ENCODE measurements at regions not wholly inside any gene's neighbourhood (a gene's known extent, or its start where the extent isn't known, plus 50 kb on each side); places are given as distances from the start of the nearest gene placed in this dataset.

DNA sequence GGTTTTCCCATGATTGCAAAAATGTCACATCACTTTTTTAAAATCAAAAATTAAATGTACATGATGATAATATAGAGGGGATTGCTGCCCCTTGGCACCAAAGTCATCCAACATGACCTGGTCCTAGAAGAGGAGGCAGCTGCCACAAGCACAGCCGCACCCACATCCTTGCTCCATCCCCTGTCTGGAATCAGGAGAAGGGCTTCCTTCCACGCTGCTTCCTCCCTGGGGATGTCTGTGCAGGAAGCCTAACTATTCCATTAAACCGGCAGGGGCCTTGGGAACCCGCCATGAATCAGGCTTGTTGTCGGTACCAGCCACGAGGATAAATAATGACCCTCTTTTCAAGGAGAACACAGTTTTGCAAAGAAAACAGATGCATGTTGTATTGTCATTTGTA is 68.7 kb upstream of the AJAP1 start:
- H3K27ac ChIP-seq (ENCODE audit: low read depth in 1 of 2, low read length in 2 of 2): no peak overlapping the region
- no peak for DNase-seq (ENCODE audit: low spot score)
- no peaks in the 10 kb centered on the region for H3K36me3 ChIP-seq (ENCODE audit: control insufficient read depth in 4 of 4, insufficient read depth in 3 of 4, low read depth in 1 of 4, low read length in 3 of 4)
- H3K9ac ChIP-seq (ENCODE audit: low read depth in 1 of 2, low read length in 2 of 2): no peak overlapping the region
- H3K27me3 ChIP-seq (ENCODE audit: control insufficient read depth in 4 of 4, insufficient read depth in 4 of 4, low read length in 3 of 4): peaks cover 0 to 14% (median 0%) of the 10 kb centered on the region in 4 donors
- no peak overlapping the region for H3K4me3 ChIP-seq (ENCODE audit: low read depth in 1 of 3, low read length in 3 of 3)
- WGBS: 49% methylated on average over 6 of the region's 6 CpGs
- no peaks in the 10 kb centered on the region for H3K9me3 ChIP-seq (ENCODE audit: control insufficient read depth in 4 of 4, low read length in 3 of 4)
- no peaks in the 10 kb centered on the region for H3K4me1 ChIP-seq (ENCODE audit: control insufficient read depth in 4 of 4, insufficient read depth in 4 of 4, low read length in 3 of 4)
- TF ChIP-seq NR2F2 (IDR thresholded peaks at IDR 0.05) (no peak), HNF4G (IDR thresholded peaks at IDR 0.05) (no peak), FOXA1 (IDR thresholded peaks at IDR 0.05) (no peak), TAF1 (conservative IDR thresholded peaks at IDR 0.05) (no peak), YY1 (IDR thresholded peaks at IDR 0.05) (no peak), RAD21 (IDR thresholded peaks at IDR 0.05) (no peak), SP1 (IDR thresholded peaks at IDR 0.05) (no peak), GABPA (IDR thresholded peaks at IDR 0.05 in 1 of 2, conservative IDR thresholded peaks at IDR 0.05 in 1 of 2) (no peak), FOXA2 (IDR thresholded peaks at IDR 0.05) (no peak)
- TF ChIP-seq, protein P1, sequence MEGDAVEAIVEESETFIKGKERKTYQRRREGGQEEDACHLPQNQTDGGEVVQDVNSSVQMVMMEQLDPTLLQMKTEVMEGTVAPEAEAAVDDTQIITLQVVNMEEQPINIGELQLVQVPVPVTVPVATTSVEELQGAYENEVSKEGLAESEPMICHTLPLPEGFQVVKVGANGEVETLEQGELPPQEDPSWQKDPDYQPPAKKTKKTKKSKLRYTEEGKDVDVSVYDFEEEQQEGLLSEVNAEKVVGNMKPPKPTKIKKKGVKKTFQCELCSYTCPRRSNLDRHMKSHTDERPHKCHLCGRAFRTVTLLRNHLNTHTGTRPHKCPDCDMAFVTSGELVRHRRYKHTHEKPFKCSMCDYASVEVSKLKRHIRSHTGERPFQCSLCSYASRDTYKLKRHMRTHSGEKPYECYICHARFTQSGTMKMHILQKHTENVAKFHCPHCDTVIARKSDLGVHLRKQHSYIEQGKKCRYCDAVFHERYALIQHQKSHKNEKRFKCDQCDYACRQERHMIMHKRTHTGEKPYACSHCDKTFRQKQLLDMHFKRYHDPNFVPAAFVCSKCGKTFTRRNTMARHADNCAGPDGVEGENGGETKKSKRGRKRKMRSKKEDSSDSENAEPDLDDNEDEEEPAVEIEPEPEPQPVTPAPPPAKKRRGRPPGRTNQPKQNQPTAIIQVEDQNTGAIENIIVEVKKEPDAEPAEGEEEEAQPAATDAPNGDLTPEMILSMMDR (IDR thresholded peaks at IDR 0.05; ENCODE audit: low read depth, low read length, missing input control): no peak
- TF ChIP-seq, protein P2, sequence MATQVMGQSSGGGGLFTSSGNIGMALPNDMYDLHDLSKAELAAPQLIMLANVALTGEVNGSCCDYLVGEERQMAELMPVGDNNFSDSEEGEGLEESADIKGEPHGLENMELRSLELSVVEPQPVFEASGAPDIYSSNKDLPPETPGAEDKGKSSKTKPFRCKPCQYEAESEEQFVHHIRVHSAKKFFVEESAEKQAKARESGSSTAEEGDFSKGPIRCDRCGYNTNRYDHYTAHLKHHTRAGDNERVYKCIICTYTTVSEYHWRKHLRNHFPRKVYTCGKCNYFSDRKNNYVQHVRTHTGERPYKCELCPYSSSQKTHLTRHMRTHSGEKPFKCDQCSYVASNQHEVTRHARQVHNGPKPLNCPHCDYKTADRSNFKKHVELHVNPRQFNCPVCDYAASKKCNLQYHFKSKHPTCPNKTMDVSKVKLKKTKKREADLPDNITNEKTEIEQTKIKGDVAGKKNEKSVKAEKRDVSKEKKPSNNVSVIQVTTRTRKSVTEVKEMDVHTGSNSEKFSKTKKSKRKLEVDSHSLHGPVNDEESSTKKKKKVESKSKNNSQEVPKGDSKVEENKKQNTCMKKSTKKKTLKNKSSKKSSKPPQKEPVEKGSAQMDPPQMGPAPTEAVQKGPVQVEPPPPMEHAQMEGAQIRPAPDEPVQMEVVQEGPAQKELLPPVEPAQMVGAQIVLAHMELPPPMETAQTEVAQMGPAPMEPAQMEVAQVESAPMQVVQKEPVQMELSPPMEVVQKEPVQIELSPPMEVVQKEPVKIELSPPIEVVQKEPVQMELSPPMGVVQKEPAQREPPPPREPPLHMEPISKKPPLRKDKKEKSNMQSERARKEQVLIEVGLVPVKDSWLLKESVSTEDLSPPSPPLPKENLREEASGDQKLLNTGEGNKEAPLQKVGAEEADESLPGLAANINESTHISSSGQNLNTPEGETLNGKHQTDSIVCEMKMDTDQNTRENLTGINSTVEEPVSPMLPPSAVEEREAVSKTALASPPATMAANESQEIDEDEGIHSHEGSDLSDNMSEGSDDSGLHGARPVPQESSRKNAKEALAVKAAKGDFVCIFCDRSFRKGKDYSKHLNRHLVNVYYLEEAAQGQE (IDR thresholded peaks at IDR 0.05): no peak
- TF ChIP-seq, protein P3, sequence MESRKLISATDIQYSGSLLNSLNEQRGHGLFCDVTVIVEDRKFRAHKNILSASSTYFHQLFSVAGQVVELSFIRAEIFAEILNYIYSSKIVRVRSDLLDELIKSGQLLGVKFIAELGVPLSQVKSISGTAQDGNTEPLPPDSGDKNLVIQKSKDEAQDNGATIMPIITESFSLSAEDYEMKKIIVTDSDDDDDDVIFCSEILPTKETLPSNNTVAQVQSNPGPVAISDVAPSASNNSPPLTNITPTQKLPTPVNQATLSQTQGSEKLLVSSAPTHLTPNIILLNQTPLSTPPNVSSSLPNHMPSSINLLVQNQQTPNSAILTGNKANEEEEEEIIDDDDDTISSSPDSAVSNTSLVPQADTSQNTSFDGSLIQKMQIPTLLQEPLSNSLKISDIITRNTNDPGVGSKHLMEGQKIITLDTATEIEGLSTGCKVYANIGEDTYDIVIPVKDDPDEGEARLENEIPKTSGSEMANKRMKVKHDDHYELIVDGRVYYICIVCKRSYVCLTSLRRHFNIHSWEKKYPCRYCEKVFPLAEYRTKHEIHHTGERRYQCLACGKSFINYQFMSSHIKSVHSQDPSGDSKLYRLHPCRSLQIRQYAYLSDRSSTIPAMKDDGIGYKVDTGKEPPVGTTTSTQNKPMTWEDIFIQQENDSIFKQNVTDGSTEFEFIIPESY (IDR thresholded peaks at IDR 0.05): no peak

DNA sequence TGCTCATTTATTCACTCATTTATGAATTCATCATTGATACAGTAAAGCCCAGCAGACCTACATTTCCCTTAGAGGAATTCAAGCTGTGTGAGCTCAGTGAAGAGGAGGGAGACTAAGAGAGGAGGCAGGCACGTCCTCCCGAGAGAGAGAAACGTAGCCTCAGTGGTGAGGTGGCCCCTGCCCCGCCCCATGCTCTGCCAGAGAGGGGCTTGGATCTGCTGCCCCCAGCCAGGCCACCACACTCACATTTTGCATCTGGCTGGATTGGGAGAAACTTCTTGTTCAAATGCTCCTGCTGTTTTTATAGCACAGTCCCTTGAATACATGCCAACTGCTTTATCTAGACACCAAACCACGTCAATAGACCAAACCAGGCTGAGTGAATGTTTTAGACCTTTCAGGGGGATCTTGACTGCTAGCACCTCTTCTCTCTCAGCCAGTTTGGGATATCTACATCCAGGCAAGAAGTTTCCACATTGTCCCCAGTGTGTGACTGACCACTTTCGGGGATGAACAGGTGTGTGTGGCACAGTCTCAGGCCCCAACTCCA is 67.7 kb upstream of the AJAP1 start:
- 47% methylated on average over 6 of the region's 6 CpGs for WGBS
- Histone ChIP-seq H3K4me3 (ENCODE audit: low read depth in 1 of 3, low read length in 3 of 3) (no peak overlapping the region), H3K27me3 (ENCODE audit: control insufficient read depth in 4 of 4, insufficient read depth in 4 of 4, low read length in 3 of 4) (peaks cover 0 to 11% (median 0%) of the 10 kb centered on the region in 4 donors)

More for the DNA sequence above, 67.7 kb upstream of the AJAP1 start:
- Histone ChIP-seq H3K4me1 (ENCODE audit: control insufficient read depth in 4 of 4, insufficient read depth in 4 of 4, low read length in 3 of 4) (no peaks in the 10 kb centered on the region), H3K27ac (ENCODE audit: low read depth in 1 of 2, low read length in 2 of 2) (no peak overlapping the region), H3K9me3 (ENCODE audit: control insufficient read depth in 4 of 4, low read length in 3 of 4) (no peaks in the 10 kb centered on the region), H3K9ac (ENCODE audit: low read depth in 1 of 2, low read length in 2 of 2) (no peak overlapping the region), H3K36me3 (ENCODE audit: control insufficient read depth in 4 of 4, insufficient read depth in 3 of 4, low read depth in 1 of 4, low read length in 3 of 4) (no peaks in the 10 kb centered on the region)
- no peak for DNase-seq (ENCODE audit: low spot score)
- TF ChIP-seq, protein P4, sequence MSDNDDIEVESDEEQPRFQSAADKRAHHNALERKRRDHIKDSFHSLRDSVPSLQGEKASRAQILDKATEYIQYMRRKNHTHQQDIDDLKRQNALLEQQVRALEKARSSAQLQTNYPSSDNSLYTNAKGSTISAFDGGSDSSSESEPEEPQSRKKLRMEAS (IDR thresholded peaks at IDR 0.05): no peak
- TF ChIP-seq JUND (IDR thresholded peaks at IDR 0.05): no peak
- no peak for TF ChIP-seq YY1 (IDR thresholded peaks at IDR 0.05)
- no peak for TF ChIP-seq HNF4A (conservative IDR thresholded peaks at IDR 0.05)
- TF ChIP-seq, protein P2 (IDR thresholded peaks at IDR 0.05): no peak
- TF ChIP-seq, protein P1 (IDR thresholded peaks at IDR 0.05; ENCODE audit: low read depth, low read length, missing input control): no peak
- TF ChIP-seq, protein P3 (IDR thresholded peaks at IDR 0.05): no peak
- no peak for TF ChIP-seq EGR1 (IDR thresholded peaks at IDR 0.05; ENCODE audit: low read depth in 2 of 2)
